NT2/D1 (cell line): ENCODE measurements at regions not wholly inside any gene's neighbourhood (a gene's known extent, or its start where the extent isn't known, plus 50 kb on each side); places are given as distances from the start of the nearest gene placed in this dataset.
"Not testable (repeated sequence)": the region's sequence is repeated elsewhere in the genome, so short reads cannot be mapped to it uniquely, and the experiment has no call there.

ENCODE experiments used
- DNase-seq: peaks from one replicate; pipeline ENCODE4 v3.0.0-alpha.2; 2011; ENCODE audit warnings: low read depth, low spot score
- H3K27me3 ChIP-seq: 2 replicates; pipeline ENCODE4 v1.6.0; 2011; ENCODE audit warnings: mild to moderate bottlenecking; ENCODE audit not compliant: insufficient read length, insufficient read depth
- H3K36me3 ChIP-seq: 2 replicates; pipeline ENCODE4 v1.6.1; 2011; ENCODE audit warnings: mild to moderate bottlenecking, low read length, mixed read lengths; ENCODE audit not compliant: insufficient read depth, insufficient read length
- H3K4me1 ChIP-seq: 2 replicates; pipeline ENCODE4 v1.5.1; 2011; ENCODE audit not compliant: insufficient read depth, insufficient read length
- H3K4me3 ChIP-seq: 2 replicates; pipeline ENCODE4 v1.5.1; 2011; ENCODE audit warnings: low read depth; ENCODE audit not compliant: insufficient read length
- H3K9ac ChIP-seq: 2 replicates; pipeline ENCODE4 v1.6.0; 2011; ENCODE audit warnings: low read depth; ENCODE audit not compliant: insufficient read length
- H3K9me3 ChIP-seq: 2 replicates; pipeline ENCODE4 v1.5.1; 2011; ENCODE audit warnings: mild to moderate bottlenecking, low read length; ENCODE audit not compliant: insufficient read depth
- SUZ12 ChIP-seq: IDR thresholded peaks from 2 replicates; pipeline ENCODE4 v1.6.1; 2011; ENCODE audit not compliant: insufficient read length, insufficient read depth; ENCODE audit errors: extremely low read depth
- YY1 ChIP-seq: IDR thresholded peaks from 2 replicates; pipeline ENCODE4 v1.6.1; 2011; ENCODE audit not compliant: insufficient read length, insufficient read depth
- ZNF274 ChIP-seq: IDR thresholded peaks from 2 replicates; pipeline ENCODE4 v1.6.1; 2011; ENCODE audit warnings: mild to moderate bottlenecking, low read depth, low read length

GRCh38 chr13:60811581-60811980, 414.6 kb downstream of the TDRD3 start:
- Histone ChIP-seq H3K4me3 (no peak overlapping the region), H3K4me1 (no peaks in the 10 kb centered on the region), H3K27me3 (no peaks in the 10 kb centered on the region), H3K9me3 (no peaks in the 10 kb centered on the region), H3K9ac (no peak overlapping the region), H3K36me3 (no peaks in the 10 kb centered on the region)
- no peak for DNase-seq
- TF ChIP-seq SUZ12 (no peak), ZNF274 (no peak), YY1 (no peak)

- not testable (repeated sequence) for DNase-seq, H3K36me3 ChIP-seq, H3K4me1 ChIP-seq, H3K27me3 ChIP-seq, H3K9me3 ChIP-seq, H3K9ac ChIP-seq, H3K4me3 ChIP-seq
These were observed 408.6 kb downstream of the TDRD3 start for GRCh38 chr13:60805640-60806039.

GRCh38 chr13:60798503-60798902, 401.5 kb downstream of the TDRD3 start:
- Histone ChIP-seq H3K36me3 (no peaks in the 10 kb centered on the region), H3K9me3 (no peaks in the 10 kb centered on the region), H3K4me1 (no peaks in the 10 kb centered on the region), H3K4me3 (no peak overlapping the region), H3K27me3 (no peaks in the 10 kb centered on the region), H3K9ac (no peak overlapping the region)
- no peak for TF ChIP-seq SUZ12
- no peak for TF ChIP-seq YY1
- no peak for TF ChIP-seq ZNF274
- no peak for DNase-seq

GRCh38 chr13:60797112-60797511, 400.1 kb downstream of the TDRD3 start:
- Histone ChIP-seq H3K27me3 (no peaks in the 10 kb centered on the region), H3K4me1 (no peaks in the 10 kb centered on the region), H3K36me3 (no peaks in the 10 kb centered on the region), H3K9me3 (no peaks in the 10 kb centered on the region), H3K9ac (no peak overlapping the region), H3K4me3 (no peak overlapping the region)
- no peak for DNase-seq
- TF ChIP-seq YY1: no peak
- no peak for TF ChIP-seq ZNF274
- no peak for TF ChIP-seq SUZ12

- no peak for DNase-seq
These were observed 397.7 kb downstream of the TDRD3 start for GRCh38 chr13:60794751-60795150.

GRCh38 chr13:60790620-60791019, 393.6 kb downstream of the TDRD3 start:
- H3K9me3 ChIP-seq: no peaks in the 10 kb centered on the region
- H3K4me1 ChIP-seq: no peaks in the 10 kb centered on the region
- no peaks in the 10 kb centered on the region for H3K27me3 ChIP-seq
- no peak overlapping the region for H3K4me3 ChIP-seq
- H3K9ac ChIP-seq: no peak overlapping the region
- H3K36me3 ChIP-seq: no peaks in the 10 kb centered on the region
- TF ChIP-seq ZNF274: no peak
- no peak for TF ChIP-seq SUZ12
- no peak for TF ChIP-seq YY1
- no peak for DNase-seq

More at GRCh38 chr13:60794751-60795150, 397.7 kb downstream of the TDRD3 start:
- Histone ChIP-seq H3K4me3 (no peak overlapping the region), H3K4me1 (no peaks in the 10 kb centered on the region), H3K9ac (no peak overlapping the region), H3K27me3 (no peaks in the 10 kb centered on the region), H3K9me3 (no peaks in the 10 kb centered on the region), H3K36me3 (no peaks in the 10 kb centered on the region)
- TF ChIP-seq SUZ12: no peak
- TF ChIP-seq ZNF274: no peak
- no peak for TF ChIP-seq YY1

- no peaks in the 10 kb centered on the region for H3K36me3 ChIP-seq
- no peaks in the 10 kb centered on the region for H3K9me3 ChIP-seq
- no peak overlapping the region for H3K9ac ChIP-seq
- no peaks in the 10 kb centered on the region for H3K27me3 ChIP-seq
- TF ChIP-seq SUZ12 (no peak), ZNF274 (no peak), YY1 (no peak)
- H3K4me3 ChIP-seq: no peak overlapping the region
- DNase-seq: no peak
- no peaks in the 10 kb centered on the region for H3K4me1 ChIP-seq
These were observed 391.3 kb downstream of the TDRD3 start for GRCh38 chr13:60788156-60788829.

- Histone ChIP-seq H3K4me1 (no peaks in the 10 kb centered on the region), H3K9ac (no peak overlapping the region), H3K4me3 (no peak overlapping the region), H3K27me3 (no peaks in the 10 kb centered on the region), H3K36me3 (no peaks in the 10 kb centered on the region), H3K9me3 (no peaks in the 10 kb centered on the region)
- no peak for DNase-seq
- no peak for TF ChIP-seq SUZ12
- TF ChIP-seq YY1: no peak
- no peak for TF ChIP-seq ZNF274
These were observed 390.1 kb downstream of the TDRD3 start for GRCh38 chr13:60787083-60787482.
